DND-41 (cell line): ENCODE measurements at regions not wholly inside any gene's neighbourhood (a gene's known extent, or its start where the extent isn't known, plus 50 kb on each side); places are given as distances from the start of the nearest gene placed in this dataset.

Experiments used
- ATAC-seq: fragments of 200-7000 bp; cut with Tn5 transposase; 3 replicates; pipeline ENCODE4 v1.9.1; 2021; ENCODE audit warnings: low read depth; ENCODE audit not compliant: insufficient read depth
- DNase-seq: peaks from one replicate; pipeline ENCODE4 v3.0.0-alpha.2; 2020
- H2AFZ ChIP-seq: 2 replicates; pipeline ENCODE4 v1.6.0; 2012; ENCODE audit warnings: low read depth, low read length
- H3K27ac ChIP-seq: 2 replicates; pipeline ENCODE4 v1.5.1; 2012; ENCODE audit warnings: low read length, inconsistent platforms
- H3K27me3 ChIP-seq: fragments of 200-600 bp; sonication (generic); 2 replicates; pipeline ENCODE4 v1.6.0; 2012; ENCODE audit warnings: low read length, mild to moderate bottlenecking, inconsistent platforms; ENCODE audit not compliant: insufficient read depth, poor library complexity
- H3K36me3 ChIP-seq: 2 replicates; pipeline ENCODE4 v1.5.1; 2012; ENCODE audit warnings: low read length, inconsistent platforms; ENCODE audit not compliant: insufficient read depth
- H3K4me1 ChIP-seq: 2 replicates; pipeline ENCODE4 v1.5.1; 2012; ENCODE audit warnings: mild to moderate bottlenecking, low read length; ENCODE audit not compliant: insufficient read depth
- H3K4me2 ChIP-seq: 2 replicates; pipeline ENCODE4 v1.6.0; 2012; ENCODE audit warnings: mild to moderate bottlenecking, moderate library complexity, low read length, inconsistent platforms; ENCODE audit not compliant: insufficient read depth
- H3K4me3 ChIP-seq, 2 experiments: fragments of 200-600 bp in 1 of 2; shearing (Covaris generic) in 1 of 2; 2 replicates each; pipeline ENCODE4 v1.5.1; 2012 to 2016; ENCODE audit warnings: inconsistent platforms in 2 of 2, low read length in 2 of 2, mild to moderate bottlenecking in 2 of 2, low read depth in 1 of 2, moderate library complexity in 1 of 2
- H3K79me2 ChIP-seq: 2 replicates; pipeline ENCODE4 v1.6.0; 2012; ENCODE audit warnings: low read length, inconsistent platforms; ENCODE audit not compliant: insufficient read depth
- H3K9ac ChIP-seq: 2 replicates; pipeline ENCODE4 v1.6.0; 2012; ENCODE audit warnings: low read depth, mild to moderate bottlenecking, inconsistent platforms, low read length, moderate library complexity
- H3K9me3 ChIP-seq: 2 replicates; pipeline ENCODE4 v1.5.1; 2012; ENCODE audit warnings: low read length, moderate library complexity, mild to moderate bottlenecking, inconsistent platforms; ENCODE audit not compliant: insufficient read depth, severe bottlenecking
- H4K20me1 ChIP-seq: 2 replicates; pipeline ENCODE4 v1.6.0; 2012; ENCODE audit warnings: low read length; ENCODE audit not compliant: insufficient read depth
- CTCF ChIP-seq: IDR thresholded peaks from 2 replicates; pipeline ENCODE4 v1.5.1; 2012; ENCODE audit warnings: borderline replicate concordance, low read length, moderate library complexity, mild to moderate bottlenecking; ENCODE audit not compliant: poor library complexity, severe bottlenecking; ENCODE audit errors: extremely low read depth
- EZH2 ChIP-seq: IDR thresholded peaks from 3 replicates; pipeline ENCODE4 v1.6.1; 2012; ENCODE audit warnings: borderline replicate concordance, low read depth, mild to moderate bottlenecking, moderate library complexity, low read length, inconsistent platforms; ENCODE audit not compliant: severe bottlenecking

GRCh38 chr12:86429824-86430223 lies 173.6 kb upstream of the MGAT4C start:
- Histone ChIP-seq H3K4me3 (no peak overlapping the region), H4K20me1 (no peaks in the 10 kb centered on the region), H2AFZ (no peak overlapping the region), H3K4me2 (no peak overlapping the region), H3K9me3 (peaks cover 5% of the 10 kb centered on the region), H3K27me3 (no peaks in the 10 kb centered on the region), H3K79me2 (no peaks in the 10 kb centered on the region), H3K4me1 (no peaks in the 10 kb centered on the region), H3K36me3 (no peaks in the 10 kb centered on the region), H3K27ac (no peak overlapping the region), H3K9ac (no peak overlapping the region)
- ATAC-seq, result no peak
- DNase-seq, result no peak
- no peak for TF ChIP-seq CTCF
- TF ChIP-seq EZH2, result no peak

- H3K27ac ChIP-seq, result no peak overlapping the region
- no peaks in the 10 kb centered on the region for H3K4me1 ChIP-seq
- ATAC-seq (no peak), DNase-seq (no peak)
- no peaks in the 10 kb centered on the region for H3K79me2 ChIP-seq
- H3K36me3 ChIP-seq, result no peaks in the 10 kb centered on the region
- TF ChIP-seq CTCF (no peak), EZH2 (no peak)
- H3K9ac ChIP-seq, result no peak overlapping the region
- no peaks in the 10 kb centered on the region for H3K9me3 ChIP-seq
- no peak overlapping the region for H3K4me2 ChIP-seq
- no peaks in the 10 kb centered on the region for H3K27me3 ChIP-seq
- no peak overlapping the region for H3K4me3 ChIP-seq
- H4K20me1 ChIP-seq, result no peaks in the 10 kb centered on the region
- H2AFZ ChIP-seq, result no peak overlapping the region
These were observed 165.1 kb upstream of the MGAT4C start for GRCh38 chr12:86421333-86421732.

- no peak overlapping the region for H2AFZ ChIP-seq
- H3K9ac ChIP-seq, result no peak overlapping the region
- ATAC-seq (no peak), DNase-seq (no peak)
- no peaks in the 10 kb centered on the region for H3K4me1 ChIP-seq
- H4K20me1 ChIP-seq, result no peaks in the 10 kb centered on the region
- no peaks in the 10 kb centered on the region for H3K9me3 ChIP-seq
- no peaks in the 10 kb centered on the region for H3K27me3 ChIP-seq
- no peak overlapping the region for H3K4me3 ChIP-seq
- no peak for TF ChIP-seq CTCF
- no peak for TF ChIP-seq EZH2
- no peak overlapping the region for H3K27ac ChIP-seq
- H3K36me3 ChIP-seq, result no peaks in the 10 kb centered on the region
- no peaks in the 10 kb centered on the region for H3K79me2 ChIP-seq
- no peak overlapping the region for H3K4me2 ChIP-seq
These were observed 158.0 kb upstream of the MGAT4C start for GRCh38 chr12:86414201-86414600.

GRCh38 chr12:86411710-86412109 lies 155.5 kb upstream of the MGAT4C start:
- DNase-seq (no peak), ATAC-seq (no peak)
- Histone ChIP-seq H3K4me2 (no peak overlapping the region), H3K79me2 (no peaks in the 10 kb centered on the region), H2AFZ (no peak overlapping the region), H3K9ac (no peak overlapping the region), H3K27ac (no peak overlapping the region), H3K4me3 (no peak overlapping the region), H4K20me1 (no peaks in the 10 kb centered on the region), H3K9me3 (no peaks in the 10 kb centered on the region), H3K27me3 (no peaks in the 10 kb centered on the region), H3K36me3 (no peaks in the 10 kb centered on the region), H3K4me1 (no peaks in the 10 kb centered on the region)
- TF ChIP-seq EZH2, result no peak
- TF ChIP-seq CTCF, result no peak
